ENCODE measurements at regions not wholly inside any gene's neighbourhood (a gene's known extent, or its start where the extent isn't known, plus 50 kb on each side); places are given as distances from the start of the nearest gene placed in this dataset.

- Histone ChIP-seq H3K4me1 (peaks cover 0 to 6% (median 0%) of the 10 kb centered on the region in 3 donors), H3K9me3 (no peaks in the 10 kb centered on the region), H3K27ac (peak overlapping the region in 2 of 4 donors; percentile 22 to 65), H3K27me3 (no peaks in the 10 kb centered on the region), H3K36me3 (no peaks in the 10 kb centered on the region), H3K4me3 (no peak overlapping the region)
- intact Hi-C loops (cut with DNase I) = no loop called here
- no peak for TF ChIP-seq CTCF (IDR thresholded peaks at IDR 0.05)
- TF ChIP-seq POLR2A (IDR thresholded peaks at IDR 0.05) = no peak
- WGBS, 2 donors = 89 to 97% methylated on average over 10 to 12 of the region's 12 CpGs
- no peak for DNase-seq
These were observed 168.4 kb downstream of the ARL4C start for GRCh38 chr2:234328444-234328990.

- 100% methylated on average over 2 of the region's 2 CpGs; no CpG with 5 or more reads in 1 of the 2 donors for WGBS, 2 donors
- no peak overlapping the region for H3K27ac ChIP-seq
These were observed 170.2 kb downstream of the ARL4C start for GRCh38 chr2:234326694-234327093.

GRCh38 chr2:234324116-234324515 lies 172.8 kb downstream of the ARL4C start:
- H3K27me3 ChIP-seq = no peaks in the 10 kb centered on the region
- no peak for TF ChIP-seq CTCF (IDR thresholded peaks at IDR 0.05)
- no peak for TF ChIP-seq POLR2A (IDR thresholded peaks at IDR 0.05)
- H3K36me3 ChIP-seq = no peaks in the 10 kb centered on the region
- H3K9me3 ChIP-seq = no peaks in the 10 kb centered on the region
- H3K27ac ChIP-seq = no peak overlapping the region
- H3K4me1 ChIP-seq = peaks cover 0 to 6% (median 0%) of the 10 kb centered on the region in 3 donors
- 76 to 81% methylated on average over 5 of the region's 5 CpGs for WGBS, 2 donors
- no peak for DNase-seq
- H3K4me3 ChIP-seq = no peak overlapping the region
- intact Hi-C loops (cut with DNase I) = no loop called here

More at GRCh38 chr2:234326694-234327093, 170.2 kb downstream of the ARL4C start:
- Histone ChIP-seq H3K9me3 (no peaks in the 10 kb centered on the region), H3K4me1 (peaks cover 0 to 6% (median 0%) of the 10 kb centered on the region in 3 donors), H3K27me3 (no peaks in the 10 kb centered on the region), H3K4me3 (no peak overlapping the region), H3K36me3 (no peaks in the 10 kb centered on the region)
- TF ChIP-seq CTCF (IDR thresholded peaks at IDR 0.05) (no peak), POLR2A (IDR thresholded peaks at IDR 0.05) (no peak)
- no peak for DNase-seq
- intact Hi-C loops (cut with DNase I) = no loop called here

GRCh38 chr2:234322766-234323465 lies 174.0 kb downstream of the ARL4C start:
- no peak for DNase-seq
- intact Hi-C loops (cut with DNase I) = no loop called here
- Histone ChIP-seq H3K4me3 (no peak overlapping the region), H3K4me1 (no peaks in the 10 kb centered on the region), H3K27me3 (no peaks in the 10 kb centered on the region), H3K27ac (no peak overlapping the region), H3K36me3 (no peaks in the 10 kb centered on the region), H3K9me3 (no peaks in the 10 kb centered on the region)
- TF ChIP-seq CTCF (IDR thresholded peaks at IDR 0.05) (no peak), POLR2A (IDR thresholded peaks at IDR 0.05) (no peak)
- WGBS, 2 donors = 75 to 76% methylated on average over 2 of the region's 2 CpGs

GRCh38 chr2:234320066-234320465 lies 176.8 kb downstream of the ARL4C start:
- Histone ChIP-seq H3K4me1 (no peaks in the 10 kb centered on the region), H3K36me3 (no peaks in the 10 kb centered on the region), H3K27me3 (no peaks in the 10 kb centered on the region), H3K4me3 (no peak overlapping the region), H3K27ac (no peak overlapping the region), H3K9me3 (no peaks in the 10 kb centered on the region)
- intact Hi-C loops (cut with DNase I) = no loop called here
- WGBS, 2 donors = 69 to 79% methylated on average over 3 of the region's 3 CpGs
- TF ChIP-seq CTCF (IDR thresholded peaks at IDR 0.05) (no peak), POLR2A (IDR thresholded peaks at IDR 0.05) (no peak)
- DNase-seq = no peak
